ENCODE measurements at regions not wholly inside any gene's neighbourhood (a gene's known extent, or its start where the extent isn't known, plus 50 kb on each side); places are given as distances from the start of the nearest gene placed in this dataset.

- H2AFZ ChIP-seq (ENCODE audit: control insufficient read depth, low read length), result no peak overlapping the region
- H3K36me3 ChIP-seq (ENCODE audit: control insufficient read depth in 2 of 2, extremely low read depth in 1 of 2, insufficient read depth in 2 of 2, low read length in 2 of 2), result no peaks in the 10 kb centered on the region
- no peak overlapping the region for H3K4me2 ChIP-seq (ENCODE audit: control insufficient read depth, extremely low read depth, insufficient read depth, low read depth, low read length)
- H3K27ac ChIP-seq (ENCODE audit: control insufficient read depth, insufficient read depth, low read length), result no peak overlapping the region
- DNase-seq (ENCODE audit: low read depth, low spot score) (no peak), FAIRE-seq (no peak)
- dilution Hi-C loops (cut with MboI; ENCODE audit: extremely low pct_ligation_motif_present, low sequenced_read_pairs), result no loop called here
- no peak for TF ChIP-seq CTCF (optimal IDR thresholded peaks at IDR 0.05 in 1 of 3, IDR thresholded peaks at IDR 0.05 in 1 of 3, conservative IDR thresholded peaks at IDR 0.05 in 1 of 3; ENCODE audit: extremely low read depth in 1 of 3, insufficient read depth in 2 of 3, low read length in 3 of 3)
- TF ChIP-seq EZH2 (IDR thresholded peaks at IDR 0.05; ENCODE audit: low read length), result no peak
- no peaks in the 10 kb centered on the region for H3K9me1 ChIP-seq (ENCODE audit: control insufficient read depth, extremely low read depth, insufficient read depth, low read length)
- H3K4me1 ChIP-seq (ENCODE audit: control insufficient read depth, extremely low read depth, insufficient read depth, low read length), result no peaks in the 10 kb centered on the region
- no peak overlapping the region for H3K9ac ChIP-seq (ENCODE audit: control insufficient read depth, extremely low read depth, insufficient read depth, low read length)
- no peaks in the 10 kb centered on the region for H4K20me1 ChIP-seq (ENCODE audit: control insufficient read depth, extremely low read depth, insufficient read depth, low read length)
- no peak overlapping the region for H3K4me3 ChIP-seq (ENCODE audit: control insufficient read depth in 2 of 3, extremely low read depth in 1 of 3, insufficient read depth in 2 of 3, low read depth in 1 of 3, low read length in 3 of 3)
- H3K27me3 ChIP-seq (ENCODE audit: control insufficient read depth, extremely low read depth, insufficient read depth, low read length), result no peaks in the 10 kb centered on the region
- H3K9me3 ChIP-seq (ENCODE audit: control insufficient read depth, low read depth, low read length), result no peaks in the 10 kb centered on the region
- no peaks in the 10 kb centered on the region for H3K79me2 ChIP-seq (ENCODE audit: control insufficient read depth, insufficient read depth, low read length)
Observed at GRCh38 chr2:53174539-53174938, 593.1 kb upstream of the CHAC2 start.

DNA sequence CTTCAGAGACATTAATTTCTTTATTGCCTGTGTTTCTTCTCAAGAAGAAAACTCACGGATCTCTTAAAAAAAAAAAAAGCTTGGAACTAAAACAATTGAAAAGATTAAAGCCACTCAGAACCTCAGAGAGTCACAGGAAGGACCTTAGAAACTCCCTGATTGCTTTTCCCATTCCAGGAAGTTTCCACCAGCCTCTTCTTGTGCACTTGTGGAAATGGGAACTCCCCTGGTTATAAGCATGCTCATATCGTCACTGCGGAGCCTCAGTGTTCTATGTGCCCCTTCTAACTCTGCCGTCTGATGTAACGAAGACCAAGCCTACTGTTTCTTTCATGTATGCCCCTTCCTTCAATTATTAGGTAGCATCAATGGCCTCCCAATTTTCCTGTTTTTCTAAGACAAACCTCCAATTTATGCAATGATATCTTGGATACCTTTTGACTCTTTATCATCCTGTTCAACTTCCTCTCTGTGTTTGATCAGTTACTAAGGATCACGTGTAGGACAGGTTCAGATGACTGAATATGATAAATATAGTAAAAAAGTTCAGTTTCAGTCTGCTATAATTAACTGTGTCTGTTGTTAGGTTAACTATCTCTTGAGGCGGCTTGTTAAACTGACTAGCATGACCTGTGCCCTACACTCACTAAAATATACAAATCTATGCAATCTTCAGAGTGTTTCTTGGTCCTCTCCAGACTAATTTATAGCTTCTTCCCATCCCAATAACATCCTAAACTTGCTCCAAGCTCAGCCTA lies 593.7 kb upstream of the CHAC2 start:
- H4K20me1 ChIP-seq (ENCODE audit: control insufficient read depth, extremely low read depth, insufficient read depth, low read length), result no peaks in the 10 kb centered on the region
- H3K4me3 ChIP-seq (ENCODE audit: control insufficient read depth in 2 of 3, extremely low read depth in 1 of 3, insufficient read depth in 2 of 3, low read depth in 1 of 3, low read length in 3 of 3), result no peak overlapping the region
- H3K9ac ChIP-seq (ENCODE audit: control insufficient read depth, extremely low read depth, insufficient read depth, low read length), result no peak overlapping the region
- no peaks in the 10 kb centered on the region for H3K9me3 ChIP-seq (ENCODE audit: control insufficient read depth, low read depth, low read length)
- H3K79me2 ChIP-seq (ENCODE audit: control insufficient read depth, insufficient read depth, low read length), result no peaks in the 10 kb centered on the region
- no peak overlapping the region for H2AFZ ChIP-seq (ENCODE audit: control insufficient read depth, low read length)
- H3K9me1 ChIP-seq (ENCODE audit: control insufficient read depth, extremely low read depth, insufficient read depth, low read length), result no peaks in the 10 kb centered on the region
- no peak overlapping the region for H3K27ac ChIP-seq (ENCODE audit: control insufficient read depth, insufficient read depth, low read length)
- DNase-seq (ENCODE audit: low read depth, low spot score) (no peak), FAIRE-seq (no peak)
- H3K4me1 ChIP-seq (ENCODE audit: control insufficient read depth, extremely low read depth, insufficient read depth, low read length), result no peaks in the 10 kb centered on the region
- H3K36me3 ChIP-seq (ENCODE audit: control insufficient read depth in 2 of 2, extremely low read depth in 1 of 2, insufficient read depth in 2 of 2, low read length in 2 of 2), result no peaks in the 10 kb centered on the region
- dilution Hi-C loops (cut with MboI; ENCODE audit: extremely low pct_ligation_motif_present, low sequenced_read_pairs), result no loop called here
- no peak overlapping the region for H3K4me2 ChIP-seq (ENCODE audit: control insufficient read depth, extremely low read depth, insufficient read depth, low read depth, low read length)
- TF ChIP-seq EZH2 (IDR thresholded peaks at IDR 0.05; ENCODE audit: low read length) (no peak), CTCF (optimal IDR thresholded peaks at IDR 0.05 in 1 of 3, IDR thresholded peaks at IDR 0.05 in 1 of 3, conservative IDR thresholded peaks at IDR 0.05 in 1 of 3; ENCODE audit: extremely low read depth in 1 of 3, insufficient read depth in 2 of 3, low read length in 3 of 3) (no peak)
- no peaks in the 10 kb centered on the region for H3K27me3 ChIP-seq (ENCODE audit: control insufficient read depth, extremely low read depth, insufficient read depth, low read length)
